Neural cell (in vitro differentiated cells): ENCODE measurements at regions not wholly inside any gene's neighbourhood (a gene's known extent, or its start where the extent isn't known, plus 50 kb on each side); places are given as distances from the start of the nearest gene placed in this dataset.

ENCODE experiments used
- H2AFZ ChIP-seq: fragments of 200-600, 300-800 bp; sonication (generic), shearing (Covaris generic); 2 replicates; pipeline ENCODE4 v1.6.0; 2014; ENCODE audit warnings: low read depth, mild to moderate bottlenecking, antibody characterized with exemption, low read length, moderate library complexity
- H3F3A ChIP-seq: fragments of 200-600 bp; shearing (Covaris generic); 2 replicates; pipeline ENCODE4 v1.6.1; 2016; ENCODE audit warnings: mild to moderate bottlenecking, moderate library complexity, mixed read lengths, antibody characterized with exemption, low read length; ENCODE audit not compliant: insufficient read depth, poor library complexity, severe bottlenecking
- H3K27ac ChIP-seq: fragments of 200-600, 300-800 bp; sonication (generic), shearing (Covaris generic); 2 replicates; pipeline ENCODE4 v1.5.1; 2014; ENCODE audit warnings: mild to moderate bottlenecking, low read length, moderate library complexity
- H3K27me3 ChIP-seq: fragments of 300-800, 200-600 bp; sonication (generic), shearing (Covaris generic); 2 replicates; pipeline ENCODE4 v1.6.0; 2014; ENCODE audit warnings: mild to moderate bottlenecking, low read depth, low read length, moderate library complexity; ENCODE audit not compliant: insufficient read depth
- H3K36me3 ChIP-seq: fragments of 300-800, 200-600 bp; sonication (generic), shearing (Covaris generic); 2 replicates; pipeline ENCODE4 v1.5.1; 2014; ENCODE audit warnings: mild to moderate bottlenecking, antibody characterized with exemption, low read length, moderate library complexity; ENCODE audit not compliant: insufficient read depth
- H3K4me2 ChIP-seq: fragments of 300-800, 200-600 bp; sonication (generic), shearing (Covaris generic); 2 replicates; pipeline ENCODE4 v1.6.0; 2014; ENCODE audit warnings: mild to moderate bottlenecking, low read length
- H3K4me3 ChIP-seq: fragments of 300-800, 200-600 bp; sonication (generic), shearing (Covaris generic); 2 replicates; pipeline ENCODE4 v1.5.1; 2014; ENCODE audit warnings: mild to moderate bottlenecking, low read length, moderate library complexity
- H3K79me2 ChIP-seq: fragments of 200-600 bp; shearing (Covaris generic); replicated peaks from 2 replicates; pipeline ENCODE4 v1.6.0; 2014; ENCODE audit warnings: mild to moderate bottlenecking, low read length, moderate library complexity; ENCODE audit not compliant: insufficient read depth
- H3K9ac ChIP-seq: fragments of 300-800, 200-600 bp; sonication (generic), shearing (Covaris generic); 2 replicates; pipeline ENCODE4 v1.6.1; 2016; ENCODE audit warnings: mild to moderate bottlenecking, low read length, mixed read lengths
- H3K9me2 ChIP-seq: fragments of 200-600 bp; shearing (Covaris generic); 2 replicates; pipeline ENCODE4 v1.6.1; 2016; ENCODE audit warnings: mild to moderate bottlenecking, low read length, mixed read lengths; ENCODE audit not compliant: insufficient read depth
- H3K9me3 ChIP-seq: fragments of 200-600, 300-800 bp; sonication (generic), shearing (Covaris generic); 2 replicates; pipeline ENCODE4 v1.6.1; 2016; ENCODE audit warnings: mild to moderate bottlenecking, mixed run types, low read length, moderate library complexity, mixed read lengths
- H4K20me1 ChIP-seq: fragments of 200-600 bp; shearing (Covaris generic); 2 replicates; pipeline ENCODE4 v1.6.1; 2016; ENCODE audit warnings: mild to moderate bottlenecking, mixed run types; ENCODE audit not compliant: insufficient read depth
- CTCF ChIP-seq: fragments of 450-650 bp; IDR thresholded peaks from 2 replicates; pipeline ENCODE4 v1.5.1; 2014; ENCODE audit warnings: antibody characterized with exemption, mild to moderate bottlenecking, moderate library complexity; ENCODE audit not compliant: poor library complexity, severe bottlenecking
- EP300 ChIP-seq: fragments of 450-650 bp; conservative IDR thresholded peaks from 2 replicates; pipeline ENCODE4 v1.6.1; 2014; ENCODE audit warnings: antibody characterized with exemption, mild to moderate bottlenecking, moderate library complexity; ENCODE audit not compliant: poor library complexity, severe bottlenecking
- EZH2 ChIP-seq: fragments of 200-600, 300-800 bp; shearing (Covaris generic), sonication (generic); IDR thresholded peaks from 2 replicates; pipeline ENCODE4 v1.6.1; 2014; ENCODE audit warnings: antibody characterized with exemption, low read length, borderline replicate concordance, mild to moderate bottlenecking; ENCODE audit not compliant: insufficient read depth, poor library complexity, severe bottlenecking
- MXI1 ChIP-seq: fragments of 450-650 bp; conservative IDR thresholded peaks from 2 replicates; pipeline ENCODE4 v1.6.1; 2014; ENCODE audit warnings: antibody characterized with exemption, mild to moderate bottlenecking; ENCODE audit not compliant: poor library complexity, severe bottlenecking
- POLR2AphosphoS5 ChIP-seq: IDR thresholded peaks from 2 replicates; pipeline ENCODE4 v1.6.1; 2012
- RAD21 ChIP-seq: fragments of 450-650 bp; conservative IDR thresholded peaks from 2 replicates; pipeline ENCODE4 v1.6.1; 2014; ENCODE audit warnings: antibody characterized with exemption, mild to moderate bottlenecking, moderate library complexity
- REST ChIP-seq: IDR thresholded peaks from 2 replicates; pipeline ENCODE4 v1.6.1; 2012; ENCODE audit warnings: borderline replicate concordance
- SMC3 ChIP-seq: fragments of 450-650 bp; conservative IDR thresholded peaks from 2 replicates; pipeline ENCODE4 v1.6.1; 2014; ENCODE audit warnings: antibody characterized with exemption, mild to moderate bottlenecking, moderate library complexity; ENCODE audit not compliant: poor library complexity
- TAF1 ChIP-seq: IDR thresholded peaks from 2 replicates; pipeline ENCODE4 v1.6.1; 2012; ENCODE audit warnings: low read depth

GRCh38 chr7:88492153-88492552 lies 185.5 kb upstream of the STEAP4 start:
- Histone ChIP-seq H2AFZ (no peak overlapping the region), H3K4me2 (no peak overlapping the region), H3K9me3 (no peaks in the 10 kb centered on the region), H3K79me2 (no peaks in the 10 kb centered on the region), H3K27ac (no peak overlapping the region), H3K27me3 (no peaks in the 10 kb centered on the region), H3F3A (no peaks in the 10 kb centered on the region), H3K9ac (no peak overlapping the region), H4K20me1 (no peaks in the 10 kb centered on the region), H3K9me2 (no peaks in the 10 kb centered on the region), H3K36me3 (no peaks in the 10 kb centered on the region), H3K4me3 (no peak overlapping the region)
- TF ChIP-seq CTCF: no peak

GRCh38 chr7:88490874-88491273 lies 184.2 kb upstream of the STEAP4 start:
- H3K27me3 ChIP-seq: no peaks in the 10 kb centered on the region
- no peak overlapping the region for H3K4me3 ChIP-seq
- no peak overlapping the region for H2AFZ ChIP-seq
- no peak overlapping the region for H3K27ac ChIP-seq
- no peaks in the 10 kb centered on the region for H4K20me1 ChIP-seq
- H3K9ac ChIP-seq: no peak overlapping the region
- H3K9me3 ChIP-seq: no peaks in the 10 kb centered on the region
- no peak overlapping the region for H3K4me2 ChIP-seq
- H3K9me2 ChIP-seq: no peaks in the 10 kb centered on the region
- no peaks in the 10 kb centered on the region for H3F3A ChIP-seq
- H3K36me3 ChIP-seq: no peaks in the 10 kb centered on the region
- TF ChIP-seq EP300 (no peak), SMC3 (no peak), MXI1 (no peak), POLR2AphosphoS5 (no peak), EZH2 (no peak), REST (no peak), RAD21 (no peak), TAF1 (no peak), CTCF (no peak)
- H3K79me2 ChIP-seq: no peaks in the 10 kb centered on the region
